ENCODE measurements at regions not wholly inside any gene's neighbourhood (a gene's known extent, or its start where the extent isn't known, plus 50 kb on each side); places are given as distances from the start of the nearest gene placed in this dataset.

DNA sequence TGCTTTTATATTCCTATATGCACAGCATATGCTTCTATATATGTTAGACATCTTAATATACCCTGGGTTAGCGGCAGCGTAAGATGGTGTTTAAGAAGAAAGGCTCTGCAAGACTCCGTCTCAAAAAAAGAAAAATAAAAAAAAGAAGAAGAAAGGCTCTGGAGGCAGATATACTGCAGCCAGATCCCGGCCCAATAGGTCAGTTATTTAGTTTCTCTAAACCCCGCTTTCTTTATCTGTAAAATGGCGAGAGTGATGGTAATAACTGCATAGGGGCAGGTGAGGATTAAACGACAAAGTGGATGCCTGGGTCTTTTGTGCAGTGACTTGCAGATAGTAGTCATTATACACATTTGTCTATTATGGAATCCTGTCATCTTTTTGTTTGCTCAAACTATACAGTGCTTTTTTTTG lies 115.2 kb downstream of the NAA11 start:
- Histone ChIP-seq H3K9ac (no peak overlapping the region), H3K4me1 (peaks cover 38% of the 10 kb centered on the region), H3K27me3 (no peaks in the 10 kb centered on the region), H3F3A (ENCODE audit: low read depth) (peaks cover 19% of the 10 kb centered on the region), H3K79me2 (ENCODE audit: low read depth) (no peaks in the 10 kb centered on the region), H3K4me3 (no peak overlapping the region), H4K20me1 (ENCODE audit: low read depth) (no peaks in the 10 kb centered on the region), H3K9me3 (ENCODE audit: low read depth) (peaks cover under 1% of the 10 kb centered on the region), H3K27ac (no peak overlapping the region), H3K4me2 (no peak overlapping the region), H3K36me3 (peaks cover 2% of the 10 kb centered on the region), H2AFZ (replicated peaks) (no peak overlapping the region)
- Mint-ChIP-seq H3K36me3 (no peaks in the 10 kb centered on the region), H3K9me3 (peaks cover 17% of the 10 kb centered on the region), H3K4me3 (no peak overlapping the region), H3K4me1 (peaks cover 3% of the 10 kb centered on the region), H3K27ac (no peak overlapping the region), H3K27me3 (ENCODE audit: insufficient read depth, low read depth) (no peaks in the 10 kb centered on the region)
- DNase-seq (ENCODE audit: low spot score): no peak
- TF ChIP-seq EZH2phosphoT487 (IDR thresholded peaks at IDR 0.05) (no peak), CTCF (IDR thresholded peaks at IDR 0.05) (no peak), EZH2 (IDR thresholded peaks at IDR 0.05) (no peak)

- no peak overlapping the region for H3K4me3 ChIP-seq
- H3K4me1 Mint-ChIP-seq: peaks cover 3% of the 10 kb centered on the region
- H3K9ac ChIP-seq: no peak overlapping the region
- H3K4me3 Mint-ChIP-seq: no peak overlapping the region
- no peak for DNase-seq (ENCODE audit: low spot score)
- H3K79me2 ChIP-seq (ENCODE audit: low read depth): no peaks in the 10 kb centered on the region
- TF ChIP-seq EZH2 (IDR thresholded peaks at IDR 0.05): no peak
- peaks cover 19% of the 10 kb centered on the region for H3K9me3 Mint-ChIP-seq
- H3K27ac Mint-ChIP-seq: no peak overlapping the region
- peaks cover 5% of the 10 kb centered on the region for H3K9me3 ChIP-seq (ENCODE audit: low read depth)
- H3K27me3 Mint-ChIP-seq (ENCODE audit: insufficient read depth, low read depth): no peaks in the 10 kb centered on the region
- peaks cover 38% of the 10 kb centered on the region for H3K4me1 ChIP-seq
- no peaks in the 10 kb centered on the region for H3K27me3 ChIP-seq
- H3K36me3 Mint-ChIP-seq: no peaks in the 10 kb centered on the region
- H4K20me1 ChIP-seq (ENCODE audit: low read depth): no peaks in the 10 kb centered on the region
- no peak overlapping the region for H3K27ac ChIP-seq
- peaks cover 4% of the 10 kb centered on the region for H3K36me3 ChIP-seq
- no peak overlapping the region for H2AFZ ChIP-seq (replicated peaks)
- H3K4me2 ChIP-seq: no peak overlapping the region
- H3F3A ChIP-seq (ENCODE audit: low read depth): peaks cover 19% of the 10 kb centered on the region
Observed at GRCh38 chr4:79209822-79210635, 115.8 kb downstream of the NAA11 start.

GRCh38 chr4:79209081-79209480 lies 116.8 kb downstream of the NAA11 start:
- H3K9ac ChIP-seq: no peak overlapping the region
- Mint-ChIP-seq H3K27me3 (ENCODE audit: insufficient read depth, low read depth) (no peaks in the 10 kb centered on the region), H3K36me3 (no peaks in the 10 kb centered on the region), H3K9me3 (peaks cover 16% of the 10 kb centered on the region), H3K4me1 (peaks cover 3% of the 10 kb centered on the region), H3K4me3 (no peak overlapping the region), H3K27ac (no peak overlapping the region)
- TF ChIP-seq EZH2phosphoT487 (IDR thresholded peaks at IDR 0.05) (no peak), CTCF (IDR thresholded peaks at IDR 0.05) (no peak), EZH2 (IDR thresholded peaks at IDR 0.05) (no peak)
- peaks cover 19% of the 10 kb centered on the region for H3F3A ChIP-seq (ENCODE audit: low read depth)
- peaks cover 5% of the 10 kb centered on the region for H3K9me3 ChIP-seq (ENCODE audit: low read depth)
- H3K27ac ChIP-seq: no peak overlapping the region
- no peaks in the 10 kb centered on the region for H3K79me2 ChIP-seq (ENCODE audit: low read depth)
- H3K27me3 ChIP-seq: no peaks in the 10 kb centered on the region
- no peaks in the 10 kb centered on the region for H4K20me1 ChIP-seq (ENCODE audit: low read depth)
- peak overlapping the region; percentile 19 for H2AFZ ChIP-seq (replicated peaks)
- no peak overlapping the region for H3K4me2 ChIP-seq
- H3K4me3 ChIP-seq: no peak overlapping the region
- peaks cover 38% of the 10 kb centered on the region for H3K4me1 ChIP-seq
- no peak for DNase-seq (ENCODE audit: low spot score)
- peaks cover 4% of the 10 kb centered on the region for H3K36me3 ChIP-seq

- Mint-ChIP-seq H3K36me3 (no peaks in the 10 kb centered on the region), H3K27me3 (ENCODE audit: insufficient read depth, low read depth) (no peaks in the 10 kb centered on the region), H3K9me3 (peaks cover 16% of the 10 kb centered on the region), H3K4me3 (no peak overlapping the region), H3K27ac (no peak overlapping the region), H3K4me1 (peaks cover 3% of the 10 kb centered on the region)
- Histone ChIP-seq H3K36me3 (peaks cover 4% of the 10 kb centered on the region), H3K9me3 (ENCODE audit: low read depth) (peaks cover 5% of the 10 kb centered on the region), H3K4me2 (peak overlapping the region; percentile 74), H3K9ac (no peak overlapping the region), H2AFZ (replicated peaks) (no peak overlapping the region), H3K4me3 (peak overlapping the region; percentile 30), H4K20me1 (ENCODE audit: low read depth) (no peaks in the 10 kb centered on the region), H3K79me2 (ENCODE audit: low read depth) (no peaks in the 10 kb centered on the region), H3K27ac (peak overlapping the region; percentile 68), H3K27me3 (no peaks in the 10 kb centered on the region), H3K4me1 (peaks cover 46% of the 10 kb centered on the region), H3F3A (ENCODE audit: low read depth) (peaks cover 19% of the 10 kb centered on the region)
- peak; percentile 67 for DNase-seq (ENCODE audit: low spot score)
- no peak for TF ChIP-seq EZH2 (IDR thresholded peaks at IDR 0.05)
- peak; percentile 82 for TF ChIP-seq EZH2phosphoT487 (IDR thresholded peaks at IDR 0.05)
Observed at GRCh38 chr4:79207281-79207680, 118.6 kb downstream of the NAA11 start.

Measured in neural progenitor cell (in vitro differentiated cells).